Activated CD4-positive, CD25-positive, alpha-beta regulatory T cell treated with anti-CD3 and anti-CD28 coated beads, Interleukin-2, amount 50 U/mL, for 16 hours (primary cell): ENCODE measurements at regions not wholly inside any gene's neighbourhood (a gene's known extent, or its start where the extent isn't known, plus 50 kb on each side); places are given as distances from the start of the nearest gene placed in this dataset.

Experiments used
- DNase-seq: peaks from one replicate; pipeline ENCODE4 v3.0.0-alpha.2; 2020; ENCODE audit warnings: low read depth, low spot score

DNA sequence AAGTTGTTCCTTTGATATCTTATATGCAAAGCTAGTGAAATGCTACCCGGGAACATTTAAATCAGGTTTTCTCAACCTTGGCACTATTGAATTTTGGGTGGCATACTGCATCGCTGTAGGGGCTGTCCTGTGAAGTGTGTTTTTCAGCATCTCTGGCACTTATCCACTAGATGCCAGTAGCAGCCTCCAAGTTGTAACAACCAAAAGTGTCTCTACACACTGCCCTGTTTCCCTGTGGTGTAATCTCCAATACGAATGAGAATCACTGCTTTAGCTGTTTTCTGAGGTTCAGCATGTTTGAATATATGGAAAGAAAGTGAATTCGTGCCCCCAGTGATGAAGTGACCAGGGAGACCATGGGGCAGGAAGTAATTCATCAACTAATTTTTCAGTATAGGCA lies 551.6 kb upstream of the PRKX start:
- DNase-seq: no peak

DNA sequence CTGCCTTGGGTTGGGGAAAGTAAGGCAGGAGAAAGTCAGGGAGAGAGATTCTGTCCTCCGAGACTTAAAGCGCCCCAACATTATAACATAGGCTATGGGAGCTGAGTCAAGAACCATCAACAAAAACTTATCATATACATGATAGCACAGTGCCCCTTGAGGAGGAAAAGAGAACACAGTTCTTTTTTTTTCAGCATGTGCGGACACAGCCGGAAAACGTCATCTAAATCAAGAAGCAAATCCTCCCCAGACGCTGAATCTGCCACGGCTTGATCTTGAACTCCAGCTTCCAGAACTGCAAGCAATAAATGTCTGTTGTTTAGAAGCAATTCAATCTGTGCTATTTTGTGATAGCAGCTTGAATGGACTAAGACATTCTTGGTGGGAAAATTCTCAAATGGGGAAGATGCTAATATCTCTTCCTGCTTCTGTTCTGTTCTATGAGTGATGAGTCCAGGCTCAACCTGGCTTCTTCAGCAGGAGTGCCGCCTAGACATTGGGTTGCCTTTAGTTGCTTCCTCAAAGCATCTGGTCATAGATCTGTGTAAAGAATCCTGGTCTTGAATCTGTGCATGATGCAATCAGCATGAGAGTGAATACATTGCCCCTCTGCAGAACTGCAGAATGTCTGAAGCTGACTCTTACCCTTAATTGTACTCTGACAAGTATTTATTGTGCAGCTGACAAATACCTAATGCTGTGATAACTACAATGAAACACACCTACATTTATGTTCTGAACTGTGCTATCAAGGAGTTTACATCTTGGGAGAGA lies 549.8 kb upstream of the PRKX start:
- DNase-seq: no peak

DNA sequence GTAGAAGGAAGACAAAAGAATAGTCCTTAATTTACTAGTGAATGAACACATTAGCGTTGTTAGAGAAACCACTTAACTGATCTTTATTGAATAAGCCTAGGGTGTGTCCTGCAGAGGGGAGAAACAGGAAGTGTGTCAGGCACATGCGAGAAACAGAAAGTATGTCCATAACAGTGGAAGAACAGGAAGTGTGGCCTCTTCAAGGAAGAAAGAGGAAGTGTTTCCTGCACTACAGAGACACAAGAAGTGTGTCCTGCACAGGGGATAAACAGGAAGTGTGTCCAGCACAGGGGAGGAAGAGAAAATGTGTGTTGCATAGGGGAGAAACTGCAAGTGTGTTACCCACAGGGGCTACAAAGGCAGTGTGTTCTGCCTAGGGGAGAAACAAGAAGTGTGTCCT lies 539.6 kb upstream of the PRKX start:
- no peak for DNase-seq

- DNase-seq: no peak
Measured at GRCh38 chrX:4249401-4249800, 536.0 kb upstream of the PRKX start.

- DNase-seq: no peak
Measured at GRCh38 chrX:4243759-4244158, 530.3 kb upstream of the PRKX start.

GRCh38 chrX:4240541-4241194 lies 527.2 kb upstream of the PRKX start:
- DNase-seq: no peak

DNA sequence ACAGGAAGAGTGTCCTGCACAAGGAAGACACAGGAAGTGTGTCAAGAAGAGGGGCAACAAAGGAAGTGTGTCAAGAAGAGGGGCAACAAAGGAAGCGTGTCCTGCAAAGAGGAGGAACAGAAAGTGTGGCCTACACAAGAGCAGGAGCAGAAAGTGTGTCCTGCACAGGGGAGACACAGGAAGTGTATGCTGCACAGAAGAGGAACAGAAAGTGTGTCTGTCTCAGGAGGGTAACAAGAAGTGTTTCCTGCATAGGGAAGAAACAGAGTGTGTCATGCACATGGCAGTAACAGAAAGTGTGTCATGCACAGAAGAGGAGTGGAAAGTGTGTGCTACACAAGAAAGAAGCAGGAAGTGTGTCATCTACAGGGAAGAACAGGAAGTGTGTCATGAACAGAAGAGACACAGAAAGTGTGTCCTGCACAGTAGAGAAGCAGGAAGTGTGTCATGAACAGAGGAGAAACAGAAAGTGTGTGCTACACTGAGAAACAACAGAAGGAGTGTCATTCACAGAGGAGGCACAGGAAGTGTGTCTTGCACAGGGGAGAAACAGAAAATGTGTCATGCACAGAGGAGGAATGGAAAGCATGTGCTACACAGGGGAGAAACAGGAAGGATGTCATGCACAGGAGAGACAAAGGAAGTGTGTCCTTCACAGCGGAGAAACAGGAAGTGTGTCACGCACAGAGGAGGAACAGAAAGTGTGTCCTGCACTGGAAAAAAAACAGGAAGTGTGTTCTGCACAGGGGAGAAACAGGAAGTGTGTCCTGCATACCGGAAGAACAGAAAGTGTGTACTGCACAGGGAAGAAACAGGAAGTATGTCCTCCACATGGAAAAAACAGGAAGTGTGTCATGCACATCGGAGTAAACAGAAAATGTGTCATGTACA lies 526.4 kb upstream of the PRKX start:
- DNase-seq: no peak

DNA sequence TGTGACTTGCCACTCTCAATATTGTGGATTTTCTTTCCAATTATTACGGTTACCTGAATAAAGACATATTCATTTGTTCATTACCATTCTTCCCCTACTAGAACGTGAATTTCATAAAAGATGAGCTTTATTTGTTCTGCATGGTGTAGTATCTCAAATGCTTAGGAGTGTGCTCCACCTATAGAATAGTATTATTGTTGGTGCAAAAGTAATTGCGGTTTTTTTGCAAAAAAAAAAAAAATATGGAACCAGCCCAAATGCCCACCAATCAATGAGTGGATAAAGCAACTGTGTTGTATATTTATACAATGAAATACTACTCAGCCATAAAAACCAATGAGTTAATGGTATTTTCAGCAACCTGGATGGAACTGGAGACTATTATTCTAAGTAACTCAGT lies 525.5 kb upstream of the PRKX start:
- DNase-seq: no peak

GRCh38 chrX:4225086-4225485 lies 511.6 kb upstream of the PRKX start:
- no peak for DNase-seq

DNA sequence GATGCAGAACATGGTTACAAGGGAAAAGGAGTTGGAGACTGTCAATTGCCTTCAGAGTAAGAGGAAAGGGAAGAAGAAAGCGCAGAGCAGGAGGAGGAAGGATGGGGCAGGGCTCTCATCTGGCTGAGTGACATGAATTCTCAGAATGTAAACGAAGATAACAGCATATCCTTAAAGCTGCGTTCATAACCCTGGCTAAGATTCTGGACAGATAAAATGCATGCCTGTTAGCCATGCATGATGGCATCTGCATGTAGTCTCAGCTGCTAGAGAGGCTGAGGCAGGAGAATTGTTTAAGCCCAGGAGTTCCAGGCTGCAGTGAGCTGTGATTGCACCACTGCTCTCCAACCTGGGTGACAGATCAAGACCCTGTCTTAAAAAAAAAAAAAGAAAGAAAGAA lies 493.5 kb upstream of the PRKX start:
- DNase-seq: no peak

GRCh38 chrX:4197971-4198370 lies 484.5 kb upstream of the PRKX start:
- DNase-seq: no peak

- no peak for DNase-seq
Measured at GRCh38 chrX:4193500-4194155, 480.2 kb upstream of the PRKX start.

DNA sequence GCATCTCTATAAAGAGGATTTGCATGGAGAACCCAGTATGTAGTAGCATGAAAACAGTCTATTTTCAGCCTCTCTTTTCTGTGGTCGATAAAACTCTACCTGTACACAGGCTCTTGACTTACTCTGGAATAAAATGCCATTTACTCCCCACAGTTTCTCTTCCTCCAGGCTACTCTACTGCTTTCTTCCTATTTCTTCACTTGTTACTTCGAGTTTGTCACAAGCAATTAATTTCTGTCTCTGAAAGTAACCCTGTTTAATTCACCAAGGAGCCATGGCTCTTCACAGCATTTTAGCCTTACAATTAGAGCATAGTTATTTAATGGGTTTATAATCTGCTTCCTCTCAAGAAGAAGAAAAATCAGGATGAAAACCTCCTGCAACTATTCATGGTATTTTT lies 472.9 kb upstream of the PRKX start:
- no peak for DNase-seq

GRCh38 chrX:4185086-4185485 lies 471.6 kb upstream of the PRKX start:
- no peak for DNase-seq

GRCh38 chrX:4182408-4182806 lies 469.0 kb upstream of the PRKX start:
- DNase-seq: no peak

- DNase-seq: no peak
Measured at GRCh38 chrX:4181782-4182407, 468.4 kb upstream of the PRKX start.

DNA sequence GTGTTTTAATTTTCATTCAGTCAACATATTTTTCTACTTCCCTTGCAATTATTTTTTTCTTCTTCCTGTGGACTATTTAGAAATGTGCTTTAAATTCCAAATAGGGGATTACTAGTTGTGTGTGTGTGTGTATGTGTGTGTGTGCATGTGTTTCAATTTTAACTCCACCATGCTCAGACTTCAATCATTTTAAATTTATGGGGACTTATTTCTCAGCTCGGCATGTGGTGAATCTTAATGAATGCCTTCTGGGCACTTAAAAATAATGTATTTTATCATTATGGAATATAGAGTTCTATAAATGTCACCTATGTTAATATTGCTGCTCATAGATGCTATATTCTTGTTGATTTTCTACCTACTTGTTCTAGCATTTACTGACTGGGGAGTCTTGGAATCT lies 465.6 kb upstream of the PRKX start:
- no peak for DNase-seq

GRCh38 chrX:4175221-4175620 lies 461.8 kb upstream of the PRKX start:
- no peak for DNase-seq

- DNase-seq: no peak
Measured at GRCh38 chrX:4173743-4174142, 460.3 kb upstream of the PRKX start.

DNA sequence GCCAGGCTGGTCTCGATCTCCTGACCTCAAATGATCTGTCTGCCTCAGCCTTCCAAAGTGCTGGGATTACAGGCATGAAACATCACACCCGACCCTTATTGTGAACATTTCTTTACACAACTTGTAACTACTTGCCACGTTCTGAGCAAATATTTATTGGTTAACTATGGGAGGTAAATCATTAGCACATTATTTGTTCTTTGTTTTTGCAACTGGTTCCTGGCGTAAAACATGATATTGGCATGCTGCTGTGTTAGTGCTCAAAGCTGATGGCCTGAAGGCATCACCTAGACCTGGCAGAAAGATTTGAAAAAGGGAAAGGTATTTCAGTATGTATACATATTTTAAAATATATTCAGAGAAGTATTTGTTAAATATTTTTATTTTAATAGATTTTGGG lies 438.3 kb upstream of the PRKX start:
- no peak for DNase-seq

DNA sequence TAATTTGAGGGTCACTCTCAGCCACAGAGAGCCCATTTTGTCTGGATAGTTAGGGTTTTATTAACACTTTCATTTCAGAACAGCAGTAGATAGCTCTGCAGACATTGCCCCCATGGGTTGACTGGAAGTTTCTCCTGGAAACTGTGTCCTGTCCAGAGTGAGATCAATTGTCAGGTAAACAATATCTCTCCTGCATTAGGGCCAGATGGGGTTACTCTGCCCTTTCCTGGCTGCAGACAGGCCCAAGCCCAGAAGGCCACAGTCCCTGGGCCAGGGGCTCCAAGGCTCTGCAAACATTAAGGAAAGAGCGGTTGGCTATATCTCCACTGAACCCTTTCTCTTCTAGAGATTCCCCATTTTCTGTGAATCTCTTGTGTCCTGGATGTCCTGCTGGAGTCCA lies 436.8 kb upstream of the PRKX start:
- no peak for DNase-seq

- no peak for DNase-seq
Measured at GRCh38 chrX:4129626-4130025, 416.2 kb upstream of the PRKX start.
